C1 segment of cervical spinal cord (tissue), 14 donors: ENCODE measurements at regions not wholly inside any gene's neighbourhood (a gene's known extent, or its start where the extent isn't known, plus 50 kb on each side); places are given as distances from the start of the nearest gene placed in this dataset.
"Not testable (repeated sequence)": the region's sequence is repeated elsewhere in the genome, so short reads cannot be mapped to it uniquely, and the experiment has no call there.

ENCODE experiments used
- DNase-seq, 14 donors: peaks; one replicate each; lab custom pipeline; 2025; lab: John Stamatoyannopoulos, UW

DNA sequence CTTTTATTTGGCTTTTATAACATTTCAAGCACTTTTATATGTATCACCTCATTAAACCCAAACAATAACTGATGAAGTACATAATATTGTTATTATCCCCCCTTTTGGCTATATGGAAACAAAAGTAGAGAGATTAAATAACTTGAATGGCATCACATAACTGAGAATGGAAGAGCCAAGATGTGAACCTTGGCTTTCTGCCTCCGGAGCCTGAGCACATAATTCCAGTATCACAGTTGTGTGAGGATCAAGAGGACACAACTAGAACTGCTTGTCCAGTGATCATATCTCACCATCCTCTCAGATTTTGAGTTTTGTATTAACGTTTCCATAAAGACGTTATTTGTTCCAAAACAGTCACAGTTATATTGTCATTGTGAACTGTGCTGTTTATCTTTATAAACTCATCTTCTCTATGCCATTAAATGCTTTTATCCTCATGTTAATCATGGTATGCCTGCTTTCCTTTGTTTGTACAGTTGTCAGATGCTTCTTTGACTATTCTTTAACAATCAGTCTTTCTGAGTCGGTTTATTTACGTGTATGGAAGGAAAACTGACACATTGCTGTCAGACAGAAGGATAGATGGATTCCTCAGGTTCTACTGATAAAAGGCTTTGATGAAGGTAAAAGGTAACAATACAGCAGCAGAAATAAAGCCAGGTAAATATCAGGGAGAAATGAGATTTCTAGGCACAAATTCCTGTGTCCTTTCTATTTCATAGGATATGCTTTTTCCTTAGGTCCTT, 92.0 kb upstream of the FAM13C start:
- DNase-seq: no peak

- DNase-seq: no peak
Observed at GRCh38 chr10:59448616-59449015, 86.3 kb upstream of the FAM13C start.

DNA sequence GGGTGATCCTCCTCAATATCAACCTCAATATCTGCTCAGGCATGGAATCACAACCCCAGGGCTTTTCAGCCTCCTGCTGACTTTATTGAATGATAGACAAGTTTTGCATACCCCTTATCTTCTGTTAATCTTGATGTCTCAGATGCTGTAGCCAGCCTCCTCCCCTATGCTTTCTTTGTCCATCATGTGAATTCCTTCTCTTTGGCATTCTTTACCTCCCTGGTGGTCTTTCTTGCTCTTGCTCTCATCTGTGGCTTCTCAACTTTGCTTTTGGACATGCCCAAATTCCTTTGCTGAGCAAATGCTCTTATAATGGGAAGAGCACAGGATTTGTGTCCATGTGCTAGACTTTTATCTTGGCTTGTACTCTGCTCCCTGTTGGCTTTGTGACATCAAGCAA, 73.4 kb upstream of the FAM13C start:
- no peak for DNase-seq

GRCh38 chr10:59434463-59435321, 72.3 kb upstream of the FAM13C start:
- DNase-seq: no peak

DNA sequence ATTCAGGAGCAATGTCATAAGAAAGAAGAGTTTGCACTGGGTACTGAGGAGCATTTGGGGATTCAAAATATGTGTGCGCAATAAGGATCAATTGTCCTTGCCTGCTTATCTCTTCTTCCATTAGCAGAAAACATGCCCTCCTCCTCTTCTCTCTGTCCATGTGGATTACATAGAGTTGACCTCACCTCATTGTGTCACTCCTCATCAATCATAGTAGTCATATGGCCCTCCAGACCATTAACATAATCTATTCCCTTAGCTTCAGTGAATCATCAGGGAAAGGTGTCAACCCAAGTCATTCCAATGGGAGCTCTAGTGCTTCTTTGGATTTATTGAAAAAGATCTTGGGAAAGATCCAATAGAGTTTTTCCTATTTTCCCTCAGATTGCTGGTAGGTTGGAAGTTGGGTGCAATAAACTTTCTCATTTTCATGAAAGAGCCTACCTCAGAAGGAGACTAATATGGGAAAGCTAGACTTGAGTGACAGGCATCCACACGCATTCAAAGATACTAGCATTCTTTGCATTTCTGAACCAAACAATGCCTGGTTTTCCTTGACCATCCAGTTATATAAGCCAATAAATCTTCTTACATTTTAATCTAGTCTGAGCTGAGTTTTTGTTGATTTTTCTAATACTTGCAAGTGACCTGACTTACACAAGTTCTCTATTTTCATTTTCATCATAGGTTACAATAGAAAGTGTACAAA, 71.5 kb upstream of the FAM13C start:
- no peak for DNase-seq

DNA sequence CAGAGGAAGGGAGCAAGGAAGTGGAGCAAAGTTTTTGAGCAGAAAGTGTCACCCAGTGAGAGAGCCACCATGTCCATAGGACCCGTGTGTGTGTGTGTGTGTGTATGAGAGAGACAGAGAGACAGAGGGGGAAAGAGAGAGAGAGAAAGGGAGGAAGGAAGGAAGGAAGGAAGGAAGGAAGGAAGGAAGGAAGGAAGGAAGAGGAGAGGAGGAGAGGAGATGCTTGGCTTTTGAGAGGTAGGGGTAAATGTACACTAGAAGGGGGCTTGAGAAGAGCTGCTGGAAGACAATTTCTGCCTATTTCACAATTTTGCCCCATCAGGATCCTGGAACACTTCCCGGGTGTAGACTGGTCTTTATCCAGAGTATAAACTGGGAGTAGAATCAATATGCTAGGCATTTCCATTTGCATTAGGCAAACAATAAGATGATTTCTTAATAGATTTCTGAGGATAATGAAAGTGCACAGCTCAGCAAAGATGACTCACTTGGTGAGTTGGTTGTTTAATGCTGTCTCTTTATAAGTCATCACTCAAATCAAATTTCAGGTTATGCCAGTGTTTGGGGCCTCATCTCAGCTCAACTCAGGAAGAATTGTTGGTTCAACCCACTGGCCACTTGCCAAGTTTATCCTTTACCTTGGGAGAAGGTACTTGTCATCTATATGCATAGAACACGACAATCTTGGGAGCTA, 70.0 kb upstream of the FAM13C start:
- no peak for DNase-seq

GRCh38 chr10:59413795-59414194, 51.4 kb upstream of the FAM13C start:
- DNase-seq: not testable (repeated sequence)
